H9 (cell line): ENCODE measurements at regions not wholly inside any gene's neighbourhood (a gene's known extent, or its start where the extent isn't known, plus 50 kb on each side); places are given as distances from the start of the nearest gene placed in this dataset.

Experiments
- DNase-seq: peaks from one replicate; pipeline ENCODE4 v3.0.0-alpha.2; 2017
- H2AFZ ChIP-seq: one replicate; pipeline ENCODE4 v1.6.1; 2013; ENCODE audit warnings: mild to moderate bottlenecking, low read length, control low read depth, moderate library complexity
- H2AK5ac ChIP-seq: 2 replicates; pipeline ENCODE4 v1.6.1; 2013; ENCODE audit warnings: low read length, control low read depth, mixed read lengths; ENCODE audit not compliant: insufficient read length
- H2BK120ac ChIP-seq: one replicate; pipeline ENCODE4 v1.6.1; 2013; ENCODE audit warnings: low read depth, mild to moderate bottlenecking, low read length, control low read depth, inconsistent platforms; ENCODE audit not compliant: poor library complexity, severe bottlenecking
- H2BK12ac ChIP-seq: 2 replicates; pipeline ENCODE4 v1.6.1; 2013; ENCODE audit warnings: low read length, control low read depth, mixed read lengths, low read depth; ENCODE audit not compliant: insufficient read length
- H2BK15ac ChIP-seq: 2 replicates; pipeline ENCODE4 v1.6.1; 2013; ENCODE audit warnings: low read depth, low read length, control low read depth
- H2BK20ac ChIP-seq: one replicate; pipeline ENCODE4 v1.6.1; 2013; ENCODE audit warnings: low read depth, mild to moderate bottlenecking, low read length, control low read depth, inconsistent platforms; ENCODE audit not compliant: poor library complexity, severe bottlenecking
- H2BK5ac ChIP-seq: 2 replicates; pipeline ENCODE4 v1.6.1; 2013; ENCODE audit warnings: low read length, control low read depth, mixed read lengths; ENCODE audit not compliant: insufficient read length
- H3K14ac ChIP-seq: 2 replicates; pipeline ENCODE4 v1.6.1; 2013; ENCODE audit warnings: low read length, control low read depth; ENCODE audit not compliant: insufficient read depth
- H3K18ac ChIP-seq: 2 replicates; pipeline ENCODE4 v1.6.1; 2013; ENCODE audit warnings: low read depth, mild to moderate bottlenecking, mixed read lengths, low read length, control low read depth; ENCODE audit not compliant: insufficient read length
- H3K23ac ChIP-seq: 2 replicates; pipeline ENCODE4 v1.6.1; 2013; ENCODE audit warnings: low read length, control low read depth, mixed read lengths, low read depth; ENCODE audit not compliant: insufficient read length
- H3K23me2 ChIP-seq: 2 replicates; pipeline ENCODE4 v1.6.1; 2013; ENCODE audit warnings: low read depth, mild to moderate bottlenecking, mixed read lengths, low read length, control low read depth; ENCODE audit not compliant: insufficient read length, poor library complexity, severe bottlenecking
- H3K27ac ChIP-seq: 2 replicates; pipeline ENCODE4 v1.5.1; 2013; ENCODE audit warnings: low read length, control low read depth, mixed read lengths, low read depth; ENCODE audit not compliant: insufficient read length
- H3K27me3 ChIP-seq: 2 replicates; pipeline ENCODE4 v1.6.1; 2013; ENCODE audit warnings: low read length, control low read depth, inconsistent platforms; ENCODE audit not compliant: insufficient read depth
- H3K4ac ChIP-seq: 2 replicates; pipeline ENCODE4 v1.6.1; 2013; ENCODE audit warnings: low read depth, mild to moderate bottlenecking, control low read depth, inconsistent platforms, low read length, moderate library complexity
- H3K4me1 ChIP-seq: 2 replicates; pipeline ENCODE4 v1.6.1; 2013; ENCODE audit warnings: low read length, control low read depth, inconsistent platforms; ENCODE audit not compliant: insufficient read depth
- H3K4me2 ChIP-seq: 2 replicates; pipeline ENCODE4 v1.6.1; 2013; ENCODE audit warnings: low read length, control low read depth, mixed read lengths; ENCODE audit not compliant: insufficient read length, insufficient read depth
- H3K56ac ChIP-seq: 2 replicates; pipeline ENCODE4 v1.6.1; 2013; ENCODE audit warnings: low read depth, mild to moderate bottlenecking, mixed read lengths, low read length, control low read depth; ENCODE audit not compliant: insufficient read length
- H3K79me1 ChIP-seq: 2 replicates; pipeline ENCODE4 v1.6.1; 2013; ENCODE audit warnings: low read depth, mild to moderate bottlenecking, moderate library complexity, low read length, control low read depth, inconsistent platforms; ENCODE audit not compliant: insufficient read depth, poor library complexity, severe bottlenecking
- H3K79me2 ChIP-seq: 2 replicates; pipeline ENCODE4 v1.6.1; 2013; ENCODE audit warnings: low read length, control low read depth, inconsistent platforms; ENCODE audit not compliant: insufficient read depth
- H3K9ac ChIP-seq: 2 replicates; pipeline ENCODE4 v1.6.1; 2013; ENCODE audit warnings: low read length, control low read depth, mixed read lengths; ENCODE audit not compliant: insufficient read length; ENCODE audit errors: extremely low read depth
- H3K9me3 ChIP-seq: one replicate; pipeline ENCODE4 v1.6.1; 2013; ENCODE audit warnings: low read depth, low read length, inconsistent platforms; ENCODE audit not compliant: control insufficient read depth
- H3T11ph ChIP-seq: one replicate; pipeline ENCODE4 v1.6.1; 2013; ENCODE audit warnings: mild to moderate bottlenecking, low read length, control low read depth, inconsistent platforms
- H4K20me1 ChIP-seq: one replicate; pipeline ENCODE4 v1.6.1; 2013; ENCODE audit not compliant: control insufficient read depth, insufficient read length, insufficient read depth
- H4K5ac ChIP-seq: 2 replicates; pipeline ENCODE4 v1.6.1; 2013; ENCODE audit warnings: low read depth, mild to moderate bottlenecking, mixed read lengths, low read length, control low read depth; ENCODE audit not compliant: insufficient read length
- H4K8ac ChIP-seq: replicated peaks from 2 replicates; pipeline ENCODE4 v1.6.1; 2013; ENCODE audit warnings: low read length, control low read depth, mixed read lengths, low read depth; ENCODE audit not compliant: insufficient read length
- H4K91ac ChIP-seq: 2 replicates; pipeline ENCODE4 v1.6.1; 2013; ENCODE audit warnings: low read depth, mild to moderate bottlenecking, moderate library complexity, mixed read lengths, low read length, control low read depth; ENCODE audit not compliant: insufficient read length
- H3K27ac Mint-ChIP-seq, 3 experiments: 2 replicates in 2 of 3; 3 replicates in 1 of 3; pipeline ENCODE4 v1.8.0; 2020 to 2021; ENCODE audit warnings: mixed read lengths in 3 of 3, mild to moderate bottlenecking in 1 of 3, moderate library complexity in 1 of 3
- H3K27me3 Mint-ChIP-seq: 2 replicates; pipeline ENCODE4 v1.8.0; 2021; ENCODE audit warnings: low read depth, mild to moderate bottlenecking, moderate library complexity, mixed read lengths
- H3K36me3 Mint-ChIP-seq, 3 experiments: 2 replicates in 2 of 3; 3 replicates in 1 of 3; pipeline ENCODE4 v1.8.0; 2020 to 2021; ENCODE audit warnings: low read depth in 3 of 3, mixed read lengths in 3 of 3; ENCODE audit not compliant: insufficient read depth in 1 of 3
- H3K4me1 Mint-ChIP-seq, 2 experiments: 2 replicates each; pipeline ENCODE4 v1.8.0; 2020; ENCODE audit warnings: mixed read lengths in 2 of 2
- H3K4me3 Mint-ChIP-seq, 2 experiments: 2 replicates in 1 of 2; 3 replicates in 1 of 2; pipeline ENCODE4 v1.8.0; 2020 to 2021; ENCODE audit warnings: mild to moderate bottlenecking in 2 of 2, mixed read lengths in 2 of 2, moderate library complexity in 1 of 2
- H3K9me3 Mint-ChIP-seq, 2 experiments: 2 replicates in 1 of 2; 3 replicates in 1 of 2; pipeline ENCODE4 v1.8.0; 2020; ENCODE audit warnings: mild to moderate bottlenecking in 2 of 2, mixed read lengths in 2 of 2, moderate library complexity in 1 of 2
- CTCF ChIP-seq: fragments of 200-600 bp; sonication (generic); conservative IDR thresholded peaks from 3 replicates; pipeline ENCODE4 v1.8.0; 2021; ENCODE audit warnings: antibody characterized with exemption, mild to moderate bottlenecking

DNA sequence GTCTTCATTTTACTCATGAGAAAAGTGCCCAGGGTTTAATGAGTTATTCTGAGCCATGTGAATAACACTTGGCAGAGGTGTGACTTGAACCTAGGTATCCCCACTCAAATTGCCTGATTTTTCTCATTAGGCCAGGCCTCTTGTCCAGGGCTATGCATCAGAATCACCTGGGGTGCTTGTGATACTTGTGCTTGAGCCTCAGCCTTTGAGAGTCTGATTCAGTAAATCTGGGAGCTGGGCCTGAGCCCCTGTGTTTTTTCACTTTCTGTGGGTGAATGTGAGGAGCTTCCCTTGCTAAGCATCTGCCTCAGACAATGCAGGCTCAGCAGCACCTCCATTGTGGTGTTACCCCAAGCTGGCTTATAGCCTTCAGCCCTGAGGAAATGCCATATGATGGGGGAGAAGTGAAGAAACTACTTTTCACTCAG, 127.1 kb downstream of the S1PR1 start:
- Mint-ChIP-seq H3K27ac (no peak overlapping the region), H3K4me3 (no peak overlapping the region), H3K4me1 (peaks cover 3 to 5% of the 10 kb centered on the region in 2 experiments; a peak in 3 of 4 replicates), H3K27me3 (no peaks in the 10 kb centered on the region), H3K36me3 (no peaks in the 10 kb centered on the region; a peak in 1 of 7 replicates), H3K9me3 (no peaks in the 10 kb centered on the region)
- Histone ChIP-seq H3K79me1 (no peaks in the 10 kb centered on the region), H4K20me1 (no peaks in the 10 kb centered on the region), H3K14ac (no peak overlapping the region), H2BK120ac (no peak overlapping the region), H3K23ac (no peak overlapping the region), H2AFZ (no peak overlapping the region), H4K5ac (no peak overlapping the region), H3K23me2 (no peaks in the 10 kb centered on the region), H3K79me2 (no peaks in the 10 kb centered on the region), H3K4me2 (no peak overlapping the region), H3T11ph (no peak overlapping the region), H3K27ac (no peak overlapping the region), H2BK5ac (no peak overlapping the region), H3K4ac (no peak overlapping the region), H3K27me3 (no peaks in the 10 kb centered on the region), H3K18ac (no peak overlapping the region), H2BK12ac (no peak overlapping the region), H3K9me3 (no peaks in the 10 kb centered on the region), H2BK15ac (no peak overlapping the region), H2BK20ac (no peak overlapping the region), H3K4me1 (no peaks in the 10 kb centered on the region; the same call in 1 of the 2 replicates), H3K9ac (no peak overlapping the region), H3K56ac (no peak overlapping the region), H4K91ac (no peak overlapping the region), H4K8ac (no peak overlapping the region), H2AK5ac (no peak overlapping the region)
- no peak for TF ChIP-seq CTCF
- DNase-seq, result no peak
